GM10266 (cell line): ENCODE measurements at regions not wholly inside any gene's neighbourhood (a gene's known extent, or its start where the extent isn't known, plus 50 kb on each side); places are given as distances from the start of the nearest gene placed in this dataset.
A peak's percentile ranks its signal among the peaks of the same experiment; 100 is the strongest.
"Not testable (repeated sequence)": the region's sequence is repeated elsewhere in the genome, so short reads cannot be mapped to it uniquely, and the experiment has no call there.

Experiments used
- DNase-seq: peaks from one replicate; pipeline ENCODE4 v3.0.0; 2012; ENCODE audit errors: extremely low spot score
- TF ChIP-seq, protein P1 (sequence below): IDR thresholded peaks from 2 replicates; pipeline ENCODE4 v1.5.1; 2012; ENCODE audit warnings: mild to moderate bottlenecking, low read depth; ENCODE audit not compliant: control insufficient read depth, insufficient read depth; ENCODE audit errors: missing control alignments

DNA sequence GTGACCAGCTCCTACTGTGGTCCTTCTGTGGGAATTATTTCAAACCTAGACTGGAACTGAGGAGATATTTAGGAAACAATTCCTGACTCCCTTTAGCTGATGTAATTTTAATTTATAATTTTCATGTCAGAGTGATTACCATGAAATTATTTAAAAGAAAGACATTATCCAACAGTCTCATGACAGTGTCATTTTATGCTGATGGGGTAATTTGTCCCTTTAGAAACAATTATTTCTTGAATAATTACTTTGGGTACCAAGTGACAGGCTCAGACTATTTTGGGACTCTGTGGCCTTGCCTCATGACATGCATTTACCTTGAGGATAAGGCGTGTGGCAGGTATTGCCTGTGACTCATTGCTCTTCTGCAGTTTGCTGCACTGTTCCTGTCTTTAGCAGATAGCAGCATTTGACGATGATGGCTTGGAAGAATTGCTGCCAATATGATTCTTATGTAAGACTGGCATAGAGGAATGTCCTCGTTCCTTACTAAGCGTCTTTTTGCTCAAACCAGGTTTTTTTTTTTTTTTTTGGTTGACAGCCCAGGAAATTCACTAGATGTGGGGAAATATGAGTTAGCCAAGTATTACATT is 206.0 kb upstream of the HMCN1 start:
- DNase-seq = no peak
- TF ChIP-seq, protein P1, sequence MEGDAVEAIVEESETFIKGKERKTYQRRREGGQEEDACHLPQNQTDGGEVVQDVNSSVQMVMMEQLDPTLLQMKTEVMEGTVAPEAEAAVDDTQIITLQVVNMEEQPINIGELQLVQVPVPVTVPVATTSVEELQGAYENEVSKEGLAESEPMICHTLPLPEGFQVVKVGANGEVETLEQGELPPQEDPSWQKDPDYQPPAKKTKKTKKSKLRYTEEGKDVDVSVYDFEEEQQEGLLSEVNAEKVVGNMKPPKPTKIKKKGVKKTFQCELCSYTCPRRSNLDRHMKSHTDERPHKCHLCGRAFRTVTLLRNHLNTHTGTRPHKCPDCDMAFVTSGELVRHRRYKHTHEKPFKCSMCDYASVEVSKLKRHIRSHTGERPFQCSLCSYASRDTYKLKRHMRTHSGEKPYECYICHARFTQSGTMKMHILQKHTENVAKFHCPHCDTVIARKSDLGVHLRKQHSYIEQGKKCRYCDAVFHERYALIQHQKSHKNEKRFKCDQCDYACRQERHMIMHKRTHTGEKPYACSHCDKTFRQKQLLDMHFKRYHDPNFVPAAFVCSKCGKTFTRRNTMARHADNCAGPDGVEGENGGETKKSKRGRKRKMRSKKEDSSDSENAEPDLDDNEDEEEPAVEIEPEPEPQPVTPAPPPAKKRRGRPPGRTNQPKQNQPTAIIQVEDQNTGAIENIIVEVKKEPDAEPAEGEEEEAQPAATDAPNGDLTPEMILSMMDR = no peak

DNA sequence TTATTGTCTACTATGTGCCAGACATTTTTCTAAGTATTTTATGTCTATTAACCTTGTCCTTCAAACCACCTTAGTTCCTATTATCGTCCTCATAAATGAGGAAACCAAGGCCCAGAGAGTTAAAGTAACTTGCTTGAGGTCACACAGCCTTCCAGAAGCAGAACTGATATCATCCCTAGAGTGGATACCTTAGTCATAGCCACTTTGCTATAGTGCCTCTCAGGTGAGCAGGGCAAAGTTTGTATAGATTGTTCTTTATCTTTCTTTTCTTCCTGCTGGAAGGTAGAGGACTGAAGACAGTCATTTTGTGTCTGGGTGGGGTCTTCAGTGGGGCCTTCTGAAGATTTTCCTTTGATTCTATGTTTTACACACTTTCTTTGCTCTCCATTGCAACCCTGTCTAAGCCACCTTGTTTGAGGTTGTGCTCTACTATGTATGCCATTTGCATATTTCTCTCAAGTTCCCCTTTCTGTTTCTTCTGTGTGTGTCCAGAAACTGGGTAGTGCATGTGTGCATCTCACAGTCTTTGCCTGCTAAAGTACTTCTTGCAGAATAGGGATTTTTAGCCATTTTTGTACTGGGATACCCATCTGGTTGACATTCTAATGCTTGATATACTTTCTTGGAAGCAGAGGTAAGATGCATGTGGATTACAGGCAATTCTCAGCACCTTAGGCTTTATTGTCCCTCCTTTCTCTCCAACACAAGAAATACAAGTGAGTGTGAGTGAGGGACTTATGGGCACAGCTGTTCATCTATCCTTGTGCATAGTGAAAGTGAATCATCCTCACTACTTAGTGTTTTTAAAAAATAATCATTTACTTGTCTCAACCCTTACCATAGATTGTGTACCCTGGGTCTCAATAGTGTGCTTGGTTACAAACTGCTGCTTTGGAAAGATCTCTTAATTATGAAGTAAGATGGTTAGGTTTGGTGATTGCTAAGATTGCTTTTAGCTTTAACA is 207.6 kb upstream of the HMCN1 start:
- peak; percentile 26 for DNase-seq
- TF ChIP-seq, protein P1 = no peak

DNA sequence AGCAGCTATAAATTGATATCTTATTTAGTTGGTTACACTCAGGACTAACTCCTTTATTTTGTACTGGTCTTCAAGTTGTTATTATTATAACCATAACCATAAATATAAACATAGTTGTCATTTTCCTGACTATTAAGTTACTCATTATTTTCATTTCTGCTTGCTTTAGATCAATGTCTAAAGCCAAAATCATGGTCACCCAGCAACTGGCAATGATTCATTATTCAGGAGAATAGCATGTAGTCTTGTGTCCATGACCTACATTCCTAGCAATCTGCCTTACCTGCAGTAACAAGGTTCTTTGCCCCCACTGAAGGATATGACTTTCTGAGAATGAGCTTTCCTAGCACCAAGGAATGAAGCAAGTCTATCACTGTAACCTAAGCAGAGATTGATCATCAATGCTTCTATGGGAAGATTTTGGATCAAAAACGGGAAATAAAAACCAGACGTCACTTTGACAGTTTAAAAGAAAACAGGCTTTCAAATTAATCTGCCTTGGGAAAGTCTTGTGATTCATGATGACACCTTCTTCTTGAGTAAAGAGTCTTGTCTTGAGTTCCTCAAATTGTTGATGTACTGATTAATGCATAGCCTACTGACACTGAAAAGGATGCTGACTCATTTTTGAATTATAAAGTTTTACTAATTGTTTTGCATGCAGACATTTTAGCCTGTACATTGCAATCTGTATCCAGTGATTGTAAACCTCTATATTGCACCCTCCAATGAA is 203.3 kb upstream of the IVNS1ABP start:
- no peak for DNase-seq
- TF ChIP-seq, protein P1 = no peak

DNA sequence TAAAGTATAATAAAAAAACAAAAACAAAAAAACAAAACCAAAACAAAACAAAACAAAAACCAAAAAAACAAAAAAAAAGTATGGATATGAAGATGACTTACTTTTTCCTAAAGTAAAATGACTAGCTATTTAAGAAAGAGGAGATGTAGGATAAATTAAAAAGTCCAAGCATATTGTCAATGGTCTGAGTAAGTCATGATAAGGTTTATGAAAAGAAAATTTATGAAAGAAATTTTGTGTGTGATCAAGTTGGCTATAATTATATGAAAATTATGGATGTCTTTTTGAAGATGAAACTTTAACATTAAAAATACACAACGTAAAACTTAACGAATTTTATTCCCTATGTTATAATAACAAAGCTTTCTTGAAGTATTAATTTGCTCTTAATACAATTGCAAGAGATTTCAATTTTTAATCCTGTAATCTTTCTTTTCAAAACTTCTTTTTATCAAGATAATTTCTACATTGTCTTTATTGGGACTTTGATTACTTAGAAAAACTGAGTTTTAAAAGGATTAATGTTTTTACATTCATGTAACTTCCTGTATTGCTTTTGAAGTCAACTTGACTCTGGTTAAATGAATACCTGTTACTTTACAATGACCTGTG is 200.9 kb upstream of the IVNS1ABP start:
- TF ChIP-seq, protein P1 = no peak
- no peak for DNase-seq

DNA sequence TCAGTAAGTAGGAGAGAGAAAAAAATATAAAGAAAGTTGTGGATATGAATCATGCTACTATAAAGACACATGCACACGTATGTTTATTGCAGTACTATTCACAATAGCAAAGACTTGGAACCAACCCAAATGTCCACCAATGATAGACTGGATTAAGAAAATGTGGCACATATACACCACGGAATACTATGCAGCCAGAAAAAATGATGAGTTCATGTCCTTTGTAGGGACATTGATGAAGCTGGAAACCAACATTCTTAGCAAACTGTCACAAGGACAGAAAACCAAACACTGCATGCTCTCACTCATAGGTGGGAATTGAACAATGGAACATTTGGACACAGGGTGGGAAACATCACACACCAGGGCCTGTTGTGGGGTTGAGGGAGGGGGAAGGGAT is 200.3 kb upstream of the IVNS1ABP start:
- not testable (repeated sequence) for DNase-seq

DNA sequence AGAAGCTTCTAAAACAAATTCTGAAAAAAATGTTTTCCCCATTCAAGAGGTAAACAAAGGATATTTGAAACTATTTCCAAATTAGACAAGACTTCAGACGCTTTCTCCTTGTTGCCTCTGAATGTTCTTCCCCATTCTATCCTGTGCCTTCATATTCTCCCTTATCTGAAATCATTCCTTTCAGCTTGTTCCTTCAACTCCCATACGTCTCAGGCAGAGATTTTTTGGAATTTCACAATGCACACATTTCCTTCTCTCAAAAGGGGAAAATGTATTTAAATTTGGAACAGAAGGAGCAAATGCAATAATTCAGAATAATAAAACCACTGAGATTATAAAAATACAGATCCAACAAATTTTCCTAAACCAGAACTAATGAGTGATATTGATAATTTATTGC is 198.7 kb upstream of the IVNS1ABP start:
- no peak for DNase-seq
- TF ChIP-seq, protein P1 = no peak

DNA sequence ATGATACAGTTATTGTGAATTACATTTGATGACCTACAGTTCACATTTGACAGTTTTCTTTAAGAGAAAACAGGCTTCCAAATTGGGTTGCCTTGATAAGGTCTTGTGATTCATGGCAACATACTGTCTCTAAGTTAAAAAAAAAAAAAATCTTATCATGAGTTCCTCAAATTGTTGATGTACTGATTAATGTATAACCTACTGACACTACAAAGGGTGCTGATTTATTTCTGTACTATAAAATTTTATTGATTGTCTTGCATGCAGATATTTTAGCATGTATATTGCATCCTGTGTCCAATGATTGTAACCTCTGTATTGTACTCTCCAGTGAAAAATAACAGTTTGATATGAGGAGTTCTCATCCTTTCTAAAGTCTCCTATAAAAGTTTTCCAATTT is 197.3 kb upstream of the IVNS1ABP start:
- DNase-seq = no peak
- TF ChIP-seq, protein P1 = no peak
